B cell (primary cell): ENCODE measurements at regions not wholly inside any gene's neighbourhood (a gene's known extent, or its start where the extent isn't known, plus 50 kb on each side); places are given as distances from the start of the nearest gene placed in this dataset.

Experiments
- ATAC-seq: fragments of 200-7000 bp; cut with Tn5 transposase; one replicate; pipeline ENCODE4 v1.10.0; 2021; ENCODE audit warnings: low read depth, mild to moderate bottlenecking, moderate number of reproducible peaks, moderate library complexity
- CTCF ChIA-PET: fragments of 350-600 bp; sonication (Branson Sonifier 250); formaldehyde crosslinking; loops from one replicate; lab custom pipeline; 2021; ENCODE audit warnings: antibody characterized with exemption, inconsistent platforms; lab: Charles Lee
- POLR2A ChIA-PET: fragments of 350-600 bp; sonication (Branson Sonifier 250); formaldehyde crosslinking; loops from one replicate; lab custom pipeline; 2021; ENCODE audit warnings: antibody characterized with exemption; lab: Charles Lee
- DNase-seq: peaks from one replicate; pipeline ENCODE4 v3.0.0; 2013
- H2AFZ ChIP-seq: 2 replicates; pipeline ENCODE4 v1.6.1; 2012; ENCODE audit warnings: mild to moderate bottlenecking, low read depth, low read length; ENCODE audit not compliant: insufficient read depth, poor library complexity, severe bottlenecking
- H3K27ac ChIP-seq, 2 donors: 1 replicate in 1 of 2; 2 replicates in 1 of 2; pipeline ENCODE4 v1.5.1; 2012 to 2013; ENCODE audit warnings: low read length in 2 of 2, mild to moderate bottlenecking in 2 of 2, moderate library complexity in 1 of 2
- H3K27me3 ChIP-seq, 4 experiments: fragments of 200-600 bp in 1 of 4; sonication (generic) in 1 of 4; replicated peaks in 1 of 4; 1 replicate in 2 of 4; 2 replicates in 2 of 4; pipeline versions ENCODE4 v1.6.1 to v1.7.0; 2013 to 2016; ENCODE audit warnings: low read length in 3 of 4, mild to moderate bottlenecking in 2 of 4, mixed read lengths in 1 of 4, moderate library complexity in 1 of 4; ENCODE audit not compliant: insufficient read depth in 4 of 4, control insufficient read depth in 3 of 4; ENCODE audit errors: control extremely low read depth in 1 of 4
- H3K36me3 ChIP-seq, 2 experiments: replicated peaks in 1 of 2; 1 replicate in 1 of 2; 2 replicates in 1 of 2; pipeline versions ENCODE4 v1.6.1 to v1.7.1; 2013; ENCODE audit warnings: low read length in 1 of 2; ENCODE audit not compliant: insufficient read depth in 2 of 2, control insufficient read depth in 1 of 2; ENCODE audit errors: control extremely low read depth in 1 of 2, extremely low read depth in 1 of 2
- H3K4me1 ChIP-seq, 2 donors: fragments of 200-600 bp in 1 of 2; sonication (generic) in 1 of 2; 1 replicate in 1 of 2; 2 replicates in 1 of 2; pipeline versions ENCODE4 v1.5.1 to v1.6.1; 2013 to 2017; ENCODE audit warnings: low read length in 2 of 2; ENCODE audit not compliant: control insufficient read depth in 2 of 2, insufficient read depth in 2 of 2
- H3K4me2 ChIP-seq: replicated peaks from 2 replicates; pipeline ENCODE3; 2012; ENCODE audit warnings: mild to moderate bottlenecking, low read depth, low read length; ENCODE audit not compliant: poor library complexity, severe bottlenecking
- H3K4me3 ChIP-seq, 5 experiments: fragments of 200-600 bp in 1 of 5; sonication (generic) in 1 of 5; 1 replicate in 3 of 5; 2 replicates in 2 of 5; pipeline versions ENCODE4 v1.5.1 to v1.7.0; 2011 to 2016; ENCODE audit warnings: low read length in 4 of 5, mild to moderate bottlenecking in 4 of 5, low read depth in 2 of 5, control low read depth in 1 of 5, moderate library complexity in 1 of 5; ENCODE audit not compliant: insufficient read depth in 1 of 5; ENCODE audit errors: control extremely low read depth in 1 of 5, extremely low read depth in 1 of 5
- H3K79me2 ChIP-seq: fragments of 200-600 bp; sonication (generic); one replicate; pipeline ENCODE4 v1.6.0; 2016; ENCODE audit warnings: low read length; ENCODE audit not compliant: control insufficient read depth, insufficient read depth
- H3K9ac ChIP-seq: fragments of 200-600 bp; sonication (generic); 2 replicates; pipeline ENCODE4 v1.6.1; 2017; ENCODE audit warnings: mild to moderate bottlenecking, low read length, moderate library complexity
- H3K9me3 ChIP-seq, 3 donors: one replicate each; pipeline versions ENCODE4 v1.6.1 to v1.7.1; 2013; ENCODE audit warnings: low read length in 2 of 3; ENCODE audit not compliant: control insufficient read depth in 2 of 3, insufficient read depth in 1 of 3; ENCODE audit errors: control extremely low read depth in 1 of 3
- H4K20me1 ChIP-seq: 2 replicates; pipeline ENCODE4 v1.6.0; 2012; ENCODE audit warnings: mild to moderate bottlenecking, low read length; ENCODE audit not compliant: insufficient read depth, control insufficient read depth, poor library complexity, severe bottlenecking
- H3K27ac Mint-ChIP-seq: one replicate; pipeline ENCODE4 v1.8.0; 2021; ENCODE audit warnings: mixed read lengths
- H3K27me3 Mint-ChIP-seq: one replicate; pipeline ENCODE4 v1.8.0; 2021; ENCODE audit warnings: mixed read lengths
- H3K4me1 Mint-ChIP-seq: one replicate; pipeline ENCODE4 v1.8.0; 2021; ENCODE audit warnings: mixed read lengths
- H3K4me3 Mint-ChIP-seq: one replicate; pipeline ENCODE4 v1.8.0; 2021; ENCODE audit warnings: mixed read lengths
- H3K9me3 Mint-ChIP-seq: one replicate; pipeline ENCODE4 v1.8.0; 2022; ENCODE audit warnings: mixed read lengths; ENCODE audit not compliant: insufficient read depth
- EZH2 ChIP-seq: IDR thresholded peaks from 2 replicates; pipeline ENCODE4 v1.6.1; 2012; ENCODE audit warnings: borderline replicate concordance, low read depth, mild to moderate bottlenecking, moderate library complexity, low read length; ENCODE audit not compliant: insufficient read depth, poor library complexity, severe bottlenecking
- WGBS: methylation state at CpG from one replicate; pipeline ENCODE4 v1.1.5; 2013; ENCODE audit warnings: missing lambda C conversion rate; ENCODE audit not compliant: insufficient coverage; 5-methylcytosine and 5-hydroxymethylcytosine counted together
- intact Hi-C: fragments of 100-400 bp; cut with micrococcal nuclease; formaldehyde crosslinking; loops from one replicate; pipeline ENCODE4 v1.10.0; 2022
- TF ChIP-seq, protein P1 (sequence below): fragments of 200-600 bp; IDR thresholded peaks from one replicate; pipeline ENCODE4 v1.8.0; 2022; ENCODE audit warnings: antibody characterized with exemption, mild to moderate bottlenecking

- Histone ChIP-seq H3K9me3 (peaks cover 0 to 9% (median 0%) of the 10 kb centered on the region in 3 donors), H3K4me3 (no peak overlapping the region), H3K27me3 (no peaks in the 10 kb centered on the region), H3K36me3 (no peaks in the 10 kb centered on the region), H3K27ac (no peak overlapping the region), H3K4me2 (no peak overlapping the region), H3K79me2 (no peaks in the 10 kb centered on the region), H3K9ac (no peak overlapping the region), H3K4me1 (no peaks in the 10 kb centered on the region), H2AFZ (no peak overlapping the region), H4K20me1 (no peaks in the 10 kb centered on the region)
- ChIA-PET CTCF (no interaction called here), POLR2A (no interaction called here)
- no peaks in the 10 kb centered on the region for H3K9me3 Mint-ChIP-seq
- intact Hi-C loops, result no loop called here
- H3K4me3 Mint-ChIP-seq, result no peak overlapping the region
- H3K27ac Mint-ChIP-seq, result no peak overlapping the region
- 100% methylated on average over 3 of the region's 4 CpGs for WGBS
- no peak for TF ChIP-seq EZH2
- TF ChIP-seq, protein P1, sequence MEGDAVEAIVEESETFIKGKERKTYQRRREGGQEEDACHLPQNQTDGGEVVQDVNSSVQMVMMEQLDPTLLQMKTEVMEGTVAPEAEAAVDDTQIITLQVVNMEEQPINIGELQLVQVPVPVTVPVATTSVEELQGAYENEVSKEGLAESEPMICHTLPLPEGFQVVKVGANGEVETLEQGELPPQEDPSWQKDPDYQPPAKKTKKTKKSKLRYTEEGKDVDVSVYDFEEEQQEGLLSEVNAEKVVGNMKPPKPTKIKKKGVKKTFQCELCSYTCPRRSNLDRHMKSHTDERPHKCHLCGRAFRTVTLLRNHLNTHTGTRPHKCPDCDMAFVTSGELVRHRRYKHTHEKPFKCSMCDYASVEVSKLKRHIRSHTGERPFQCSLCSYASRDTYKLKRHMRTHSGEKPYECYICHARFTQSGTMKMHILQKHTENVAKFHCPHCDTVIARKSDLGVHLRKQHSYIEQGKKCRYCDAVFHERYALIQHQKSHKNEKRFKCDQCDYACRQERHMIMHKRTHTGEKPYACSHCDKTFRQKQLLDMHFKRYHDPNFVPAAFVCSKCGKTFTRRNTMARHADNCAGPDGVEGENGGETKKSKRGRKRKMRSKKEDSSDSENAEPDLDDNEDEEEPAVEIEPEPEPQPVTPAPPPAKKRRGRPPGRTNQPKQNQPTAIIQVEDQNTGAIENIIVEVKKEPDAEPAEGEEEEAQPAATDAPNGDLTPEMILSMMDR, result no peak
- H3K4me1 Mint-ChIP-seq, result no peaks in the 10 kb centered on the region
- ATAC-seq, result no peak
- no peaks in the 10 kb centered on the region for H3K27me3 Mint-ChIP-seq
- DNase-seq, result no peak
These were observed 435.9 kb downstream of the NR2F2 start for GRCh38 chr15:96766366-96766765.

DNA sequence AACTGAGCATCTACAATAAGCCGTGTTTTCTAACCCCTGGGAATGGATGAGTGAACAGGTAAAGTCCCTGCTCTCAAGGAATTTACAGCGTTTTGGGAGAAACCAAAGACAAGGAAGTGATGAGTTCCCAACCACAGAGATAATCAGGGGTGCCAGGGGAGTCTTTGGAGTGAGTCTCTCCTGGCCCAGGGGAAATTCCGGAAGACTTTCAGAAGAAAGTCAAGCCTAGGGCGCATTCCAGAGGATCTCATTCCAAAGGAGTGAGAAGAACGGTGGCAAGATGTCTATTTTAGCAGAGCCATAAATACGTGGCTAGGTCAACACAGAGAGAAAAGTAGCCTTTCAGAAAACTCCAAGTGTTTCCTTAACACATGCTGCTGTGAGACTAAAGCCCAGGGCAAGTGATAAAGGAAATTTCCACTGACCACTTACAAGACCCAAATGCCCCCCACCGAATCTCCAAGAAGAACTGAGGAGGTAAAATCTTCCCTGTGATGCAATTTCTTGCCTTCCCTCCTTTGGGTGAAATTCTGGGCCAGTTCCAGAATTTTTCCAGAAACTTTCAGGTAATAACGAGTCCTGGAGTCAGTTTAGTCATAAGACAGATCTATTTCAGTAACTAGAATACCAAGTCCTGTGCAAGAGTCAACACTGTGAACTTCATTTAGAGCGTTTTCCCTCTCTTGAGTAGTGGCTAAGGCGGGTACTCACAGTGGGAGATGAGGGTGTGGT is 437.4 kb downstream of the NR2F2 start:
- no peak for ATAC-seq
- no peak for DNase-seq
- 82% methylated on average over 5 of the region's 10 CpGs for WGBS
- Histone ChIP-seq H3K79me2 (no peaks in the 10 kb centered on the region), H3K4me3 (no peak overlapping the region), H2AFZ (no peak overlapping the region), H3K4me1 (no peaks in the 10 kb centered on the region), H3K9ac (no peak overlapping the region), H3K27me3 (no peaks in the 10 kb centered on the region), H3K9me3 (peaks cover 0 to 9% (median 0%) of the 10 kb centered on the region in 3 donors), H3K4me2 (no peak overlapping the region), H3K36me3 (no peaks in the 10 kb centered on the region), H4K20me1 (no peaks in the 10 kb centered on the region), H3K27ac (no peak overlapping the region)
- TF ChIP-seq, protein P1, result no peak
- no peak for TF ChIP-seq EZH2
- no peaks in the 10 kb centered on the region for H3K4me1 Mint-ChIP-seq
- ChIA-PET CTCF (no interaction called here), POLR2A (no interaction called here)
- no peak overlapping the region for H3K4me3 Mint-ChIP-seq
- intact Hi-C loops, result no loop called here
- no peaks in the 10 kb centered on the region for H3K9me3 Mint-ChIP-seq
- no peaks in the 10 kb centered on the region for H3K27me3 Mint-ChIP-seq
- H3K27ac Mint-ChIP-seq, result no peak overlapping the region
